EL (cell line): ENCODE measurements at regions not wholly inside any gene's neighbourhood (a gene's known extent, or its start where the extent isn't known, plus 50 kb on each side); places are given as distances from the start of the nearest gene placed in this dataset.
"Not testable (repeated sequence)": the region's sequence is repeated elsewhere in the genome, so short reads cannot be mapped to it uniquely, and the experiment has no call there.

Source experiments
- DNase-seq: peaks from one replicate; pipeline ENCODE4 v3.0.0-alpha.2; 2016

DNA sequence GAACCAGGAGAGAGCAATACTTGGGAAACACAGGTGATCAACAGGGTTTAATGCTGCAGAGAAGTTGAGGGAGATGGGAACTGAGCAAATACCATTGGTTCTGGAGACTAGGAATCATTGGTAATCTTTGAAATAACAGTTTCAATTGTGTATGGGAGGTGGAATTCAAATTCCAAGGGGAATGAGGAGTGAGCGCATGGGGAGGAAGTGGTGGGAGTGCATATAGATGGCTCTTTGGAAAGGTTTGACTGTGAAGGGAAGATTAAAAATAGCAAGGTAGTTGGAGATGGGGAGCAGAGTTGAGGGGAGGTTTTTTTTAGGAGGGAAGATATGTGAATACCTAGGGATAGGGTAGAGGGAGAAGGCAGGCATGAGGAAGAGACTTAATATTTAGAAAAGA lies 51.1 kb upstream of the ROPN1 start:
- no peak for DNase-seq

- DNase-seq = no peak
Measured at GRCh38 chr3:124044956-124045355, 53.0 kb upstream of the ROPN1 start.

DNA sequence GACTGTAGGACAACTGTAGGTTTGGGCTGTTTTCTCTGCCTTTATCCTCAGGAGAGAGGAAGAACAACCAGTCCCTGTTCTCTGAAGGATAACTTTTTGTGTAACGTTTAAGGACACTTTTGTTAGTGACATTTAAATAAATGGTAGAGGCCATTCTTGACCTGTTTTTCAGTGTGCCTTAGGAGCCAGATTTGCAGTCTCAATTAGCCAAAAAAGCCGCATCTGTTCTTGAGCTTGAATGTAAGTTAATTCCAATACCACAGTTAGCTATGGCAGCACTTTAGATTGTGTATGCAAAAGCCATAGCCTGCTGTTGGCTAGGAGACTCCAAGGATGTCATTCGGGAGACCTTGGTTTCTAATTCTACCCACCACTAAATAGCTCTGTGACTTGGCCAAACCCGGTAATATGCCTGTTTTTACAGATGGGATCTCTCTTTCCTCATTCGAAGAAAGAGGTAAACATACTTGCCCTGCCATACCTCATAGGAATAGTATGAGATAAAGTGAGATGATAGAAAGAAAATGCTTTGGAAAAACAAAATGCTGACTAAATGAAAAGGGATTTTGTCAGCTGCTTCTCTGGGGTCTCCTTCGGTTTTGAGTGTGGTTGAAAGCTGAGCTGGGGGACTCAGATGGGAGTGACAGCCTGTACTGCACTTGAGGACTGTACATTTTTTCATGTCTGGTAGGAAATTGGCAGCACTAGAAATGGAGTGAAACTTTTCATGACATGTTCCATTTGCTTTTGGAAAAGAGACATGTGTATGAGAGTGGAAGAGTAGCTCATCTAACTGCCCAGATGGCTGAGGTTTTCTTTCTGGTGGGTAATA lies 57.3 kb upstream of the ROPN1 start:
- DNase-seq = no peak

GRCh38 chr3:124051636-124052035 lies 59.7 kb upstream of the ROPN1 start:
- DNase-seq = no peak

DNA sequence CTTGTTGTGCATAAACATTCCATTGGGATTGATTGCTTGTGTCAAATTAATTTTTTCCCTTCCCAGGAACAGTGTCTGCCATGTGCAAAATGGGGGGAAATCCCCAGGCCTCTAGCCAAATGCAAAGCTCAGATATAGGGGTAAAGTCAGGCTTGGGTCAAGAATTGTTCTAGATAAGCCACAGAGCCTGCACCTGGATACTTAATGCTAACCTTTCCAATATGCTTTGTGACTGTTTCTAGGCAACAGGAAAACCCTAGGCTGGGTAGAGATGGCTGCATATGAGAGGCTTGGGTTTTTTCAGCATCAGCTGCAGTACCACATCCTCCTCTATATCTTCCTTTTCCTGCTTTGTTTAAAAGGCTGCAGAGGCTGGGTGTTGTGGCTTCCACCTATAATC lies 61.9 kb upstream of the ROPN1 start:
- no peak for DNase-seq

DNA sequence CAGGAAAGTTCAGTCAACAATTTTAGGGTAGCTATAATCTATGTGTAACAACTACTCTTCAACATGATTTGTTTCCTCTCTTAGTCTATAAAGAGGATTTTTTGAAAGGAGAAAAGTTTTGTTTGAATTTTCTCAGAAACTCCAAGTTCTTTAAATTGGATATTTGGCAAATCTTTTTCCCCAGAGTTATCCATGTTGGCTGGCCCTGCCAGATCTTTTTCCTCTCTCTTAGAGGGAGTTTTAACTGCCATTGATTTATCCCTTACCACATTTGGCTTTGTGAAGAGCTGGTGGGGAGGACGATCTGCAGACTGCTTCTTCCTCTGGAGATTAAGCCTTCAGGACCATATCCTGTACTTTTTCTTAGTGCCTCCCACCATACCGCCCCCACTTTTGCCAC lies 64.9 kb upstream of the ROPN1 start:
- no peak for DNase-seq

DNA sequence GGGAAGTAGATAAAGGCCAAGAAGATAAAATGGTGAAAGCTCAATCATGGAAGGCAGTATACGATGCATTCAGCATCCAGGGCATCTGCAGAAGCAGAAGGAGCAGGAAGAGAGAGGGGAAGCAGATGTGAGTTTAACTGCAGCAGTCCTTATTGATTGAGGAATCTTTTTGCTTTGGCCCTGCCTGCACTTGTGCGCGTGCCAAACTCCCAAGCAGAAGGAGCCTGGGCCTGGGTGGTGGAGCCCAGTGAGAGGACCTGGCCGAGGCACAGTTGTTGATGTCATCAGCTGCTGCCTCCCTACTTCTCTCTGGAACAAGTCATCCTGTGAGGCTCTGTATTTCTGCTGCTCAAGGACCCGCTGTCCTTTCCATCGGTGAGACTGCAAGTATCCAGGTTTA lies 65.5 kb upstream of the ROPN1 start:
- no peak for DNase-seq

- peak; percentile 31 for DNase-seq
Measured at GRCh38 chr3:124059580-124059979, 67.7 kb upstream of the ROPN1 start.

DNA sequence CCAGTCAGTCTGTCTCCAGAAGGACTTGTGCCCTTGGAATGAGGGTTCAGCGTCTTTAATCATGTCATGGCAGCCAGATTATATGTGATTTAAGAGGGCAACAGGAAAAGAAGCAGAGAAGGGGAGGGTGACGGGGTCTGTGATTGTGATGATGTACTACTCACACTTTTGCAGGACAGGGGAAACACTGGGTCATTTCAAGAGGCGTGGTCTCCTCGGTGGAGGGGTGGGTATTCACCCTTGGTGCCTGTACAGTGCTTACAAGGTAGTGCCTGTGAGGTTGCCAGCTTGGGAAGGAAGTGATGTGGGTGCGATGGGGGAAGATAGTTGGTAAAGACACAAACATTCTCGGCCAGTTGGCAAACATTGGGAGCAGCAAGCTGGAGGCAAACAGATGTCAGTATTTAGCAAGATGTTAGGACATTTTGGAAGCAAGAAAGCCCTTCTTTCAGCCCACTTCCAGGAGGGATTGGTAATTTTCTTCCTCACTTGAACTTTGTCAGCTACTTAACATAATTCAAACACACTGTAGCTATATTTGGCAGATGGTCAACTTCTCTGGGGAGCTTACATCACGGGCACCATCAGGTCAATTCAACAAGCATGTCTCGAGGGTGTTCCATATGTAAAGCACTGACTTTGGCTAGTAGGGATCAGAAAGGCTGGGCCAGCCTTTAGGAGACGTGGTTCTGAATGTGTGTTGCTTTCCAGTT lies 71.4 kb upstream of the ROPN1 start:
- DNase-seq = peak; percentile 5

DNA sequence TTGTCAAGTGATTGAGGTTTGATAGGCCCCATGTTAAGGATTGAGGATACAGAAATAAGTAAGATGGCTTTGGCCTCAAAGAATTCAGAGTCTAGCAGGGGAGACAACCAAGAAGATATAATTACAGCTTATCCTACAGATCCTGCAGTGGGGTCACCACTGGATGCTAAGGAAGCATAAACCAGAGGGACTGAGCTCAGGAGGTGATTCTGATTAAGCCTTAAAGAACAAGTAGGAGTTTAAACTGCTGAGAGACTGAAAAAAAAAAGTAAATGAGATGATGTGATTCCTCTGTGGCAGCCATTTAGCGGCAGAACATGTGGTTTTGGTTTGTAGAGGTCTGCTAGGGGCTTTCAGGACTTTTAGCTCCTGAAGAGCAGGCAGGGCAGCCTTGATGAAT lies 72.1 kb upstream of the ROPN1 start:
- no peak for DNase-seq

DNA sequence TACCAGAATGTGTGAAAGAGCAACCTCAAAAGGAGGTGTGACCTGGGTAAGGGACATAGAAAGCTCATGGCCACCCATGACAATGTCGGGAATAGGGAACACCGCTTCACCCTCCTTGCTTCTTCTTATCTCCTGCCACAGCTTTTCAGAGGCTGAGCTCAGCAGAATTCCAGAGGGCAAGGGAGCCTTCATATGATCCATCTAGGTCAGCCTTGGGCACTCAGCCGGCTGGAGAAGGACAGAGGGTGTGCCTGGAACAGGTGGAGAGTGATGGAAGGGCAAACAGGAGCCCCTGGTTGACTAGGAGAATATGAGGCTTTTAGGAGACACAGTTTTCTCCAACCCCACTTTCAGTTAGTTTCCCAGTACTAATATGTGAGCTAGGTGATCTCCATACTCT lies 74.6 kb upstream of the ROPN1 start:
- not testable (repeated sequence) for DNase-seq

DNA sequence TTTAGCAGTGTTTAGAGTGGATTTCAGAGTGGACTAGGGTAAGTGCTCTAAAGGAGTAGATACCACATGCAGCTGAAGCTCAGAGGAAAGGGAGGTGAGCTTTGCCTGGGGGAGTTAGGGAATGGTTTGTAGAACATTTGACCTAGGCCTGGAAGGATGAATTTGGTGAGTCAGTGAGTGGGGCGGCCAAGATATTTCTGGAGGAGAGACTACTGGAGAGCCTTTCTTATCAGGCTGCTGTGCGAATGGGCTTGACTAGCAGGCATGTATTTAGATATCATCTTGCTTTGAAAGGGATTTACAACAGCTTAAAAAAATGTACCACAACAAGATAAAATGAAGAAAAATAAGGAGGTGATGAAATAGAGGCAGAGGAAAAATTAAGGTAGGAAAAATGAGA lies 77.8 kb upstream of the ROPN1 start:
- not testable (repeated sequence) for DNase-seq

- DNase-seq = not testable (repeated sequence)
Measured at GRCh38 chr3:124075090-124075489, 83.2 kb upstream of the ROPN1 start.

GRCh38 chr3:124075753-124076152 lies 83.8 kb upstream of the ROPN1 start:
- DNase-seq = no peak

DNA sequence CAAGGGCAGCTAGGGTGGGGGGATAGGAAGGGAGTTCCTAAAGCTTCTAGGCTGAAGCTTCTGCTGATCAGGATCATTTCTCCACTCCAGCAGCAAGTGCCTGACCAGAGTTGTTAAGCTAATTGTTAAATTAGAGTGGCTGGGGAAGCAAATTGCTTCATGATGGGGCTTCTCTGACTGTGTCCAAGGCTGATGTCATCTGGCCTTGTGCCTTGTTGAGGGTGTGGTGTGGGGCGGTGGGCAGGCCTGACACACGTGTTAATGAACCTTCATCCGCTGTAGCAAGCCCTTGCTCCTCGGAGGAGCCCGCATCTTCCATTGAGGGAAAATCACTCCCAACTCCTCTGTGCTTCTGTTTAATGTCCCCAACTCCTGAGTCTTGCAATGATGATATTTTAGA lies 84.3 kb upstream of the ROPN1 start:
- DNase-seq = no peak

- peak; percentile 46 for DNase-seq
Measured at GRCh38 chr3:124078953-124079911, 87.3 kb upstream of the ROPN1 start.

- no peak for DNase-seq
Measured at GRCh38 chr3:124079912-124080276, 88.0 kb upstream of the ROPN1 start.

DNA sequence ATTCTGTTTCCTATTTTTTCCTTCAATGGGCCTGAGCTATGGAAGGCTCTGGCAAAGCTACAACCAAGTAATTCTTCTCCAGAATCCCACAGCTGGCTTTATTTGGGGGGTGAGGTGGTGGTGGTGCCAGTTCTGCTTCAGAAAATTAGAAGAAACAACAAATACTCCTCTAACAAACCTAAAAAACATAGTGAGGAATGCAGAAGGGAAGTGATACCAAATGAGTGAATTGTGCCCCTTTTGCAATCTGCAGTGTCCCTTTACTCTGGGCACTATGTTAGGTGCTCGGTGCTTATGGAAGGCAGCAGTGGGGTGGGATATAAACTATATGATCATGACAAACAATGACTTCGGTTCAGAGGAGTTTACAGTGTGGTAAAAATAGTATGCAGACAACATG lies 90.4 kb upstream of the ROPN1 start:
- DNase-seq = no peak

- DNase-seq = no peak
Measured at GRCh38 chr3:124084022-124084881, 92.3 kb upstream of the ROPN1 start.

GRCh38 chr3:124088801-124089200 lies 96.9 kb upstream of the ROPN1 start:
- no peak for DNase-seq

DNA sequence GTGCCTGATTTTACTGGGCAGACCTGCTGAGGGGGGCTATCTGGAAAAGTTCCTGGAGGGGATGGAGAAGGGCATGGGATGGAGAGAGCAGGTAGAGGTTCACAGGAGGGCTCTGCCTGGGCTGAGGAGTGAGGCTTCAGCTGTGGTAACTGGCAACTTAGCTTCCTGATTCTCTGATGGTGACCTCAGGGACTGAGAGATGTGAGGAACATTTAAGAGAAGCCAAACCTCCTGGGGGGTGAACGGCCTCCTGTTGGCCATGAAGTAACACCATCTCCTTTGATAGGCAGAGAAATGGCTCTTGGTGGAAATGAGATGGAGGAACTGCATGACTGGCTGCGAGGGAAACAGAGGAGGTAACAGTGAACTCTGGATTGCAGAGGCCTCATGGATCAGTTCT lies 97.3 kb upstream of the ROPN1 start:
- DNase-seq = no peak

- DNase-seq = no peak
Measured at GRCh38 chr3:124091716-124092115, 99.8 kb upstream of the ROPN1 start.
